Right atrium auricular region (tissue), 2 donors: ENCODE measurements at regions not wholly inside any gene's neighbourhood (a gene's known extent, or its start where the extent isn't known, plus 50 kb on each side); places are given as distances from the start of the nearest gene placed in this dataset.
"Not testable (repeated sequence)": the region's sequence is repeated elsewhere in the genome, so short reads cannot be mapped to it uniquely, and the experiment has no call there.

Source experiments
- DNase-seq: peaks from one replicate; pipeline ENCODE4 v3.0.0-alpha.2; 2019; ENCODE audit warnings: low spot score
- H3K27ac ChIP-seq, 2 donors: fragments of 200-600 bp; sonication (generic); 1 replicate in 1 of 2; 2 replicates in 1 of 2; pipeline ENCODE4 v1.5.1; 2016 to 2019
- H3K27me3 ChIP-seq, 2 donors: fragments of 200-600 bp; sonication (generic); one replicate each; pipeline versions ENCODE4 v1.5.1 to v1.6.0; 2017 to 2019
- H3K36me3 ChIP-seq: fragments of 200-600 bp; sonication (generic); one replicate; pipeline ENCODE4 v1.5.1; 2016
- H3K4me1 ChIP-seq, 2 donors: fragments of 200-600 bp; sonication (generic); one replicate each; pipeline versions ENCODE4 v1.5.1 to v1.6.0; 2017 to 2019
- H3K4me3 ChIP-seq, 2 donors: fragments of 200-600 bp; sonication (generic); 1 replicate in 1 of 2; 2 replicates in 1 of 2; pipeline ENCODE4 v1.5.1; 2017 to 2019; ENCODE audit warnings: mild to moderate bottlenecking in 1 of 2, moderate library complexity in 1 of 2
- H3K9me3 ChIP-seq, 2 donors: fragments of 200-600 bp; sonication (generic); one replicate each; pipeline ENCODE4 v1.5.1; 2019
- CTCF ChIP-seq, 2 donors: fragments of 200-600 bp; sonication (generic); IDR thresholded peaks; one replicate each; pipeline ENCODE4 v1.5.1; 2019; ENCODE audit warnings: antibody characterized with exemption in 2 of 2

GRCh38 chr13:50466456-50466855 lies 377.0 kb downstream of the DLEU7 start:
- no peaks in the 10 kb centered on the region for H3K27me3 ChIP-seq
- H3K36me3 ChIP-seq, result no peaks in the 10 kb centered on the region
- no peaks in the 10 kb centered on the region for H3K9me3 ChIP-seq
- no peak overlapping the region for H3K27ac ChIP-seq
- no peak for TF ChIP-seq CTCF (IDR thresholded peaks at IDR 0.05)
- DNase-seq, result no peak
- H3K4me3 ChIP-seq, result no peak overlapping the region
- H3K4me1 ChIP-seq, result peaks cover 0 to 4% of the 10 kb centered on the region in 2 donors

- H3K4me3 ChIP-seq, result no peak overlapping the region
Measured at GRCh38 chr13:50467156-50468110, 376.1 kb downstream of the DLEU7 start.

GRCh38 chr13:50468849-50469669 lies 374.4 kb downstream of the DLEU7 start:
- no peak for DNase-seq
- H3K27ac ChIP-seq, result no peak overlapping the region
- peaks cover 0 to 4% of the 10 kb centered on the region in 2 donors for H3K4me1 ChIP-seq
- H3K9me3 ChIP-seq, result no peaks in the 10 kb centered on the region
- no peak overlapping the region for H3K4me3 ChIP-seq
- H3K36me3 ChIP-seq, result no peaks in the 10 kb centered on the region
- TF ChIP-seq CTCF (IDR thresholded peaks at IDR 0.05), result no peak
- no peaks in the 10 kb centered on the region for H3K27me3 ChIP-seq

More at GRCh38 chr13:50467156-50468110, 376.1 kb downstream of the DLEU7 start:
- Histone ChIP-seq H3K4me1 (peaks cover 0 to 4% of the 10 kb centered on the region in 2 donors), H3K27ac (no peak overlapping the region), H3K36me3 (no peaks in the 10 kb centered on the region), H3K27me3 (no peaks in the 10 kb centered on the region), H3K9me3 (no peaks in the 10 kb centered on the region)
- no peak for TF ChIP-seq CTCF (IDR thresholded peaks at IDR 0.05)
- no peak for DNase-seq

- not testable (repeated sequence) for H3K4me3 ChIP-seq, DNase-seq, H3K27me3 ChIP-seq, H3K36me3 ChIP-seq, H3K4me1 ChIP-seq, H3K9me3 ChIP-seq, H3K27ac ChIP-seq
Measured at GRCh38 chr13:50473050-50473449, 370.4 kb downstream of the DLEU7 start.

- Histone ChIP-seq H3K27me3 (no peaks in the 10 kb centered on the region), H3K4me3 (no peak overlapping the region), H3K27ac (no peak overlapping the region), H3K36me3 (no peaks in the 10 kb centered on the region), H3K9me3 (no peaks in the 10 kb centered on the region), H3K4me1 (no peaks in the 10 kb centered on the region)
- no peak for DNase-seq
- no peak for TF ChIP-seq CTCF (IDR thresholded peaks at IDR 0.05)
Measured at GRCh38 chr13:50474088-50474662, 369.3 kb downstream of the DLEU7 start.
